ENCODE measurements at regions not wholly inside any gene's neighbourhood (a gene's known extent, or its start where the extent isn't known, plus 50 kb on each side); places are given as distances from the start of the nearest gene placed in this dataset.

DNA sequence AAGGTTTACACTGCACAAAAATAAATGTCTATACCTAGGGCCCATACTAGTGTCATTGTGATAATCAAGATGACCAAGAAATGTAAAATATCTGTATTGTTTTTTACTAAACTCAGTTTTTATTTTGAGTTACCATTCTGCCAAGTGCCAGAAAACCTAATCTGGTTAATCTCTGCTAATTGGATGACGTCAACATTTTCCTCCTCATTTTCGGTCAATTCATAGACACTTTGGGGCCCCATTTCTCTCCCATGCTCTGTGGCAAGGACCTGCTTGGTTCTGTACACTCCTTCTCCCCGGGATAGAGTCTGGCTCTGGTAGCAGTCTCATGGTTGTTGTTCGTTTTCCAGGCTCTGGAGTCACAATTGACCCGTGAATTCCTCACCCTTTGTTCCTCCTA is 186.5 kb upstream of the TCF4 start:
- peaks cover 0 to 4% of the 10 kb centered on the region in 2 donors for H3K27me3 ChIP-seq (ENCODE audit: control insufficient read depth in 2 of 2, insufficient read depth in 2 of 2, low read length in 2 of 2)
- Mint-ChIP-seq H3K27me3 (ENCODE audit: low read depth in 3 of 3) (peaks cover under 1 to 1% (median 1%) of the 10 kb centered on the region in 3 donors), H3K4me1 (peaks cover 9% of the 10 kb centered on the region), H3K4me3 (no peak overlapping the region), H3K36me3 (no peaks in the 10 kb centered on the region), H3K9me3 (peaks cover 0 to 4% (median 2%) of the 10 kb centered on the region in 7 donors), H3K27ac (no peak overlapping the region)
- H3K79me2 ChIP-seq (ENCODE audit: insufficient read depth, low read length) = no peaks in the 10 kb centered on the region
- H3K4me1 ChIP-seq (ENCODE audit: control insufficient read depth in 1 of 2, insufficient read depth in 2 of 2, low read length in 2 of 2) = peaks cover 6 to 7% of the 10 kb centered on the region in 2 donors
- no peaks in the 10 kb centered on the region for H3K36me3 ChIP-seq (replicated peaks in 1 of 2; ENCODE audit: control insufficient read depth in 1 of 2, insufficient read depth in 2 of 2, low read length in 2 of 2)
- no peaks in the 10 kb centered on the region for H3K9me3 ChIP-seq (replicated peaks in 1 of 2; ENCODE audit: control insufficient read depth in 1 of 2, insufficient read depth in 1 of 2, low read length in 2 of 2)
- no peak overlapping the region for H3K27ac ChIP-seq (ENCODE audit: low read depth in 1 of 2, low read length in 2 of 2)
- no peak overlapping the region for H3K4me3 ChIP-seq (replicated peaks in 1 of 3; ENCODE audit: low read depth in 2 of 3, low read length in 3 of 3)
- TF ChIP-seq CTCF (IDR thresholded peaks at IDR 0.05) = no peak
- WGBS (ENCODE audit: insufficient coverage) = 86% methylated on average over 5 of the region's 5 CpGs
- intact Hi-C loops (cut with micrococcal nuclease) = loop anchor here in 1 of 2 donors (10.0 kb wide), 1 partner anchor 800 kb away; no protein-coding TSS in a partner anchor
- H3K4me2 ChIP-seq (replicated peaks; ENCODE audit: extremely low read depth, low read length, poor library complexity, severe bottlenecking) = no peak overlapping the region
- H4K20me1 ChIP-seq (ENCODE audit: insufficient read depth, low read length) = no peaks in the 10 kb centered on the region
- no peak for DNase-seq
- no peak overlapping the region for H2AFZ ChIP-seq (ENCODE audit: insufficient read depth, low read depth, low read length, poor library complexity, severe bottlenecking)
- no peak overlapping the region for H3K9ac ChIP-seq (ENCODE audit: insufficient read depth, low read length, poor library complexity, severe bottlenecking)

DNA sequence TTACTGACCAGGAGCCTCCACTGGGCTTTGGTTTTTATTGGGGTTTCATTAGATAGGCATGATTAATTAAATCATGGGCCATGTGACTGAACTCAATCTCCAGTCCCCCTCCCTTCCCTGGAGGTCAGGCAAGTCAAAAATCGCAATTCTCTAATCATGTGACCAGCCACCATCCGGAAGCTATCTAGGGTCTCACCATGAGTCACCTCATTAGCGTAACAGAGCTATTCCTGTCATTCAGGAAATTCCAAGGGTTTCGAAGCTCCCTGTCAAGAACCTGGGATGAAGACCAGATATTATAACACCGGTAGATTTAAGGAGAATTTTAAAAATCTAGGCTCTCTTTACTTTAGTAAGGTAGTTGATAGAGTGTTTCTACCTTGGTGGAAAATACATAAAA is 180.3 kb upstream of the TCF4 start:
- Histone ChIP-seq H4K20me1 (ENCODE audit: insufficient read depth, low read length) (no peaks in the 10 kb centered on the region), H2AFZ (ENCODE audit: insufficient read depth, low read depth, low read length, poor library complexity, severe bottlenecking) (no peak overlapping the region), H3K9me3 (replicated peaks in 1 of 2; ENCODE audit: control insufficient read depth in 1 of 2, insufficient read depth in 1 of 2, low read length in 2 of 2) (no peaks in the 10 kb centered on the region), H3K36me3 (replicated peaks in 1 of 2; ENCODE audit: control insufficient read depth in 1 of 2, insufficient read depth in 2 of 2, low read length in 2 of 2) (no peaks in the 10 kb centered on the region), H3K4me3 (replicated peaks in 1 of 3; ENCODE audit: low read depth in 2 of 3, low read length in 3 of 3) (no peak overlapping the region), H3K4me1 (ENCODE audit: control insufficient read depth in 1 of 2, insufficient read depth in 2 of 2, low read length in 2 of 2) (no peaks in the 10 kb centered on the region), H3K79me2 (ENCODE audit: insufficient read depth, low read length) (no peaks in the 10 kb centered on the region), H3K27ac (ENCODE audit: low read depth in 1 of 2, low read length in 2 of 2) (no peak overlapping the region), H3K9ac (ENCODE audit: insufficient read depth, low read length, poor library complexity, severe bottlenecking) (no peak overlapping the region), H3K27me3 (ENCODE audit: control insufficient read depth in 2 of 2, insufficient read depth in 2 of 2, low read length in 2 of 2) (no peaks in the 10 kb centered on the region), H3K4me2 (replicated peaks; ENCODE audit: extremely low read depth, low read length, poor library complexity, severe bottlenecking) (no peak overlapping the region)
- no peaks in the 10 kb centered on the region for H3K4me1 Mint-ChIP-seq
- H3K27me3 Mint-ChIP-seq (ENCODE audit: low read depth in 3 of 3) = no peaks in the 10 kb centered on the region
- DNase-seq = no peak
- H3K4me3 Mint-ChIP-seq = no peak overlapping the region
- H3K9me3 Mint-ChIP-seq = peaks cover 0 to 7% (median 2%) of the 10 kb centered on the region in 7 donors
- H3K27ac Mint-ChIP-seq = no peak overlapping the region
- intact Hi-C loops (cut with micrococcal nuclease) = no loop called here
- TF ChIP-seq CTCF (IDR thresholded peaks at IDR 0.05) = no peak
- 100% methylated on average over 3 of the region's 5 CpGs for WGBS (ENCODE audit: insufficient coverage)
- no peaks in the 10 kb centered on the region for H3K36me3 Mint-ChIP-seq
